ENCODE measurements at regions not wholly inside any gene's neighbourhood (a gene's known extent, or its start where the extent isn't known, plus 50 kb on each side); places are given as distances from the start of the nearest gene placed in this dataset.
A peak's percentile ranks its signal among the peaks of the same experiment; 100 is the strongest.

DNA sequence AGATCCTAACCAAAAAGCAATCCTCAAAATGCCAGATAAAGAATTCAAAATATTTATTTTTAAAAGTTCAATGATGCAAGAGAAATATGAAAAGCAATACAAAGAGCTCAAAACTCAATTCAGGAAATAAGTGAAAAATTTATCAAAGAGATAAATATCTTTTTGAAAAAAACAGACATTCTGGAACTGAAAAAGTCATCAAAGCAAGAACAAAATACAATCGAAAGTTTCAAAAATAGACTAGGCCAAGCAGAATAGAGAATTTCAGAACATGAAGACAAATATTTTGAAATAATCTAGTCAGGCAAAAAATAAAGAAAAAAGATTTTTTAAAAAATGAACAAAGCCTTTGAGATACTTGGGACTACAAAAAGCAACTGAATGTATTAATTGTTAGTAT lies 83.4 kb upstream of the STT3B start:
- no peak for DNase-seq (ENCODE audit: low read depth in 2 of 2)

DNA sequence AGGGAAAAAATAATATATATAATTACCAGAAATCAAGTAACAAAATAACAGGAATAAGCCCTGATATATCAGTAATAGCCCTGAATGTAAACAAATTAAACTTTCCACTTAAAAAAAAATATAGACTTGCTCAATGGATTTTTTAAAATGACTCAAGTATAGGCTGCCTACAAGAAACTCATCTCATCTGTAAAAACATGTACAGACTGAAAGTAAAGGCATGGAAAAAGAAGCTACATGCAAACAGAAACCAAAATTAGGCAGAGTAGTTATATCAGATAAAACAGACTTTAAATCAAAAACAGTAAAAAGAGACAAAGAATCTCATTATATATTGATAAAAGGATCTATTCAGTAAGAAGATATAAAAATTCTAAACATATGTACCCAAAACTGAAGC lies 82.4 kb upstream of the STT3B start:
- DNase-seq (ENCODE audit: low read depth in 2 of 2), result no peak

DNA sequence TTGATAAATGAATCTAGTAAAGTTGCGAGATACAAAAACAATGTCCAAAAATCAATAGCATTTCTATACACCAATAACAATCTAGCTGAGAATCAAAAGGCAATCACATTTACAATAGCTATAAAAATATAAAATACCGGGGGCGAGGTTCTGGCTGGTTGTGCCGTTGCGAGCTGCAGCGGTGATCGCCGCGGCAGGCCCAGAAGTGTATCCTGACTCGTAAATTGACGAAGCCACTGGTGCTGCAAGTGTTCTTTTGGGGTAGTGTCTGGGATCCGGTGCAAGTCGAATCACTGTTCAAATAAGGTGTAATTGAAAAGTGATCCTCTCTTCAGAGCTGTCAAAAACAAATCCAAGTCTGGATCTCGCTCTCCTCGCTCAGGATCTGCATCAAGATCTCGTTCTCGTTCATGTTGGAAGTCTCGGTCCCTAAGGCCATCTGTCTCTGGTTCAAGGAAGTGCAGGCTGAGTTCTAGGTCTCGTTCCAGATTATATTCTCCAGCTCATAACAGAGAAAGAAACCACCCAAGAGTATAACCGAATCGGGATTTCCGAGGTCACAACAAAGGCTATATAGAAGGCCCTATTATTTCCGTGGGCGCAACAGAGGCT lies 80.1 kb upstream of the STT3B start:
- DNase-seq (ENCODE audit: low read depth in 2 of 2), result no peak

DNA sequence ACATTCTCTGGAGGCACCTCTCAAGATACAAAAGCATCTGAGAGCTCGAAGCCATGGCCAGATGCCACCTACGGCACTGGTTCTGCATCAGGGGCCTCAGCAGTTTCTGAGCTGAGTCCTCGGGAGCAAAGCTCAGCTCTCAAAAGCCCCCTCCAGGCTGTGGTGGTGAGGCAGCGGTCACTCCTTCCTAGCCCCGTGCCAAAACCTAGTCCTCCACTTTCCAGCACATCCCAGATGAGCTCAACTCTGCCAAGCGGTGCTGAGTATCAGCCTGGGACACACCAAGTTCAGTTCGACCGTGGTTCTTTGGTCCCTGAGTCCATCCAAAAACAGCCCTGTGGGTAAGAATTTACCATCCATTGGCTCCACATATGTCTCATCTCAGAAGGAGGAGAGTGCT lies 79.3 kb upstream of the STT3B start:
- DNase-seq (ENCODE audit: low read depth in 2 of 2), result no peak

DNA sequence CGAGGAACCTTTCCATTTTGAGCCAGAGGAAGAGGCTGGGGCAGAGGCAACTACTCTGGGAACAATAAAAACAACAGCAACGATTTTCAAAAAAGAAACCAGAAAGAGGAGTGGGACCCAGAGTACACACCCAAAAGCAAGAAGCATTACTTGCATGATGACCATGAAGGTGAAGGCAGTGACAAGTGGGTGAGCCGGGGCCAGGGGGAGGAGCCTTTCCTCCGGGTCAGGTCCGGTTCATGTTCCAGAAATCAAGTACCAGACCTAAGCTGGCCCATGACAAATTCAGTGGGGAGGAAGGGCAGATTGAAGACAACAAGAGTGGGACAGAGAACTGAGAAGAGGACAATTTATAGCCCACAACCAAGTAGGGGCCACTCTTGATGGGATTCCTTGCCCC lies 77.2 kb upstream of the STT3B start:
- DNase-seq (ENCODE audit: low read depth in 2 of 2), result no peak

DNA sequence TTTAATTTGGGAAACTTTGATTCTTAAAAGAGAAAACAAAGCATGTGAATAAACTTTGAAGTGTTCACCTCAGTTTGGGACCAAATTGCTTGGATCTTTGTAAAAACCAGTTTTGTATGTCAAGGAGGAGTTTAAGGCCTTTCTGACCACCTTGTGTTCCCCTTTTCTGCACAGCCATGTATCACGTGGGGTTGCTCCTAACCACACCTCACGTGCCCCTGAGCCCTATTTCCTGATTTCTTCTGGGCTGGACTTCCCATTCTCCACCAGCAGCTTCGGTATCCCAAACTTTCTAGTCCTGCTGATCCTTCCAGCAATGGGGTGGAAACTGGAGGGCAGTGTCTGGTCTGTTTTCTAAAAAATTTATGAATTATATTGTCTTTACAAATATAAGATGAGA lies 76.4 kb upstream of the STT3B start:
- no peak for DNase-seq (ENCODE audit: low read depth in 2 of 2)

DNA sequence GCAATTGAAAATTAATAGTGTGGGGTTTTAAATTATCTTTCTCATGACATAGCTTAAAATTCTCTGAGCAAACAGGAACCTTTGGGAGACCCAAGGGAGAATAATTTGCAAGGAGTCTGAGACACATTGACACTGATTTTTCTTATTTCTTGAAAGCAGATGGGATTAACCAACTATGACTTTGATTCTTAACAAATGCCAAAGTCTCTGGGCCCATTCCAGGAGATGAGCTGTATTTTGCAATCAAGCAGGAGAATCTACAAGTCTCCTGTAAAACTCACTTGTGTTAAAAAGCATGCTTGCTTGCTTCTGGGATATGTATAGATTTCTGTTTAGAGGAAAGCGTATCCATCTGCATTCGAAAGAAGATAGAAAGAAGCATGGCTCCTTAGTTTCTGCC lies 71.3 kb upstream of the STT3B start:
- DNase-seq (ENCODE audit: low read depth in 2 of 2), result no peak

DNA sequence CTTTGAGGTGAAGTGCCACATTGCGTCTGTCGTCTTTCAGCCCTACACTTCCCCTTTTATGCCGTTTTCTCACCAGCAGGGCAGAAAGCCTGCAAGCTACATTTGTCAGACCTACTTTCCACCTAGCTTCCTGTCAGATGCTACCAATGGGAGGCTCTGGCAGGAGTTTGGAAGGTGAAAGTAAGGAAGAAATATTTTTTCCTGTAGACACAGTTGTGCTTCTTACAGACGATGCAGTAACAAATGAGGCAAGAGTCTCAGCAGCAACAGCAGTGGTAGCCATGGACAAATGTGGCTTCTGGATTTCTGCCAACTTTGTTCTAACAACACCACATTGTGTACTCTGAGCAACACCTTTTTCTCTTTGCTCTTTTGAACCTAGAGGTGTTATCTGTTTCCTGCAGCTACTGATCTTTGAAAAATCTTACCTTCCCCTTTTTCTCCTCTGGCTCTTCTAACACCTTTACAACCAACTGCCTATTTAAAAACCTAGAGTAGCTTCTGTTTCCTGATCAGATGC lies 70.6 kb upstream of the STT3B start:
- peak; percentile 33 to 82 for DNase-seq (ENCODE audit: low read depth in 2 of 2)

DNA sequence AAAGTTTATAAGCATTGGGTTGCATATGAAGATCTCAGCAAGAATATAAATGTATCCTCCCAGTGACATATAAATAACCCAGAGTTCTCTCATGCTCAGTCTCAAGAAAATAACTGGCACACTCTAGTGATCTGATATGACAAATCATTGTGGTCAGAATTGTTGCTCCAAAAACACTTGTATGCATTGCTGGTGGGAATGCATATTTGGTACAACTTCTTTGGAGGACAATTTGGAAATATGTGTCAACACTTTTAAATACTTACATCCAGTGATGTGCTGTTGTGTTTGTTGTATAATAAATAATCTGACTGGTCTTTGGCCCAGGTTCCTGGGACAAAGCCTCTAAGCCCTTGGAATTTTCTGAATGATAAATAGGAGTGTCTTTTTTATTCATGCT lies 66.7 kb upstream of the STT3B start:
- no peak for DNase-seq (ENCODE audit: low read depth in 2 of 2)

DNA sequence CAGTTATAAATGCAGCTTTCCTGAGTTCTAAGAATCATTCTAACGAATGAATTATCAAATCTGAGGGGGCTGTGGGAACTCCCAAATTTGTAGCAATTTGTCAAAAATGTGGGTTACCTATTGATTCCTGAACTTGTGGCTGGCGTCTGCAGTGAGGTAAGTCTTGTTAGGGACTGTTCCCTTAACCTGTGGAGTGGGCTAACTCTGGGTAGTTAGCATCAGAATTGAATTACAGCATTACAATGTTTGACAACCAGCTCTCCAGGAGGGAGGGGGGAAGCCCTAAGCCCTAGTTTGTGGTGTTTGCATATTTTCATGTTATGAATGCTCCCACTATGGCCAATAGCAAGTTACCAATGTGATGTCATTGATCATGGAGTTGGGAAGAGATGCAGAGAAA lies 65.9 kb upstream of the STT3B start:
- DNase-seq (ENCODE audit: low read depth in 2 of 2), result no peak

DNA sequence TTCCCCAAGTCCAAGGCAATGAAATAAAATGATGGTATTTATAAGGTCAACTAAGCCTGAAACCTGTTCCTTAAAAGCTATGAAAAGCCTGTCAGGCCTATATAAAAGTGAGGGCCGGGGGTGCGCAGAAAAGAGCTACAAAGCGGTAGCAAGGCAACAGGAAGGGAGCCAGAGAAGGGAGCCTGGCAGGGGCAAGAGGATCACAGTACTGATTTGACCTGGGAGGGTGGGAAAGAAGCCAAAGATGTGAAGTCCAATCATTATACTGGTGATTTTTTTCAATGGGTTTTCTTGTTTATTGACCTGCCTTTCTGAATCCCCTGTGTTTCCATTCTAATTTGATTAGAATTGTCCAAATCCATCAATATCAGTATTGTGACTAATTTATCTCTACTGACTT lies 64.3 kb upstream of the STT3B start:
- no peak for DNase-seq (ENCODE audit: low read depth in 2 of 2)

DNA sequence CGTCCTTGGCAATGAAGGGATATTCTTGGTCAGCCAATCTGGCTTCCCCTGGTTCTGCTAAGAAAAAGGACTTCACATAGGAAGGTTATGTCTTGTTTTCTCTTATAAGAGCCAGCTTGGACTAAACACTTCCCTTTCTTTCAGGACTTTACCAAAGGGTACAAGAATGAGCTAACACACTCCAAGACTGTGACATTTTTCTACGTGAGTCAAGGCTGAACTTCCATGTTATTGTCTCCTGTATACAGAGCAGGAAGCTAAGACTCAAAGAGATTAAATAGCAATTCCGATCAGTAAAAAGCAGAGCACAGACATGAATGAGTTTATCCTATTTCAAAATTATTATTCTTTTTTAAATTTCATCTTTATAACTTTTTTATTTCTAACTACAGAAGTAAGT lies 63.3 kb upstream of the STT3B start:
- peak in 1 of 2 donors; percentile 55 for DNase-seq (ENCODE audit: low read depth in 2 of 2)

DNA sequence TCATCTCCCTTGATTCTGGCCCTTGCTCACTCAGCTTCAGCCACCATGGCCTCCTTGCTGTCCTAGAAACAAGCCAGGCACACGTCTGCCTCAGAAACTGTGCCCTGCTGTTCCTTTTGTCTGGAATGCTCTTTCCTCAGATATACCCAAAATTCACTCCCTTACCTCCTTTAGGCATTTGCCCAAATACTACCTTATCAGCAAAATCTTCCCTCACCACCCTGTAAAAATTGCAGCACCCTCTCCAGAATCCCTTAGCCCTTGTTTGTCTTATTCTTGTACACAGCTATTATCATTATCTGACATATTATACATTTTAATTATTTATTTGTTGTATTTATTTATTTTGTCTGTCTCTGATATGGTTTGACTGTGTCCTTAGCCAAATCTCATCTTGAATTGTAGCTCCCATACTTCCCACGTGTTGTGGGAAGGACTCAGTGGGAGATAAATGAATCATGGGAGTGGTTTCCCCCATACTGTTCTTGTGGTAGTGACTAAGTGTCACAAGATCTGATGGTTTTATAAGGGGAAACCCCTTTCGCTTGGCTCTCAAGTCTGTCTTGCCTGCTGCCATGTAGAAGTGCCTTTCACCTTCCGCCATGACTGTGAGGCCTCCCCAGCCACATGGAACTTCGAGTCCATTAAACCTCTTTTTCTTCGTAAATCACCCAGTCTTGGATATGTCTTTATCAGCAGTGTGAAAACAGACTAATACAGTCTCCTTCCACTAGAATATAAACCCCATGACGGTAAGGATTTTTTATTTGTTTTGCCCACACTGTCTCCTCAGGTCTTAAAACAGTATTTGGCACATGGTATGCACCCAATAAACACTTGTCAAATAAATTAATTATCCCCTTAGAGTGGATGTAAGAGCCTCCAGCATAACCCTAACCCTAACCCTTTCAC lies 60.0 kb upstream of the STT3B start:
- peak in 1 of 2 donors; percentile 42 for DNase-seq (ENCODE audit: low read depth in 2 of 2)

DNA sequence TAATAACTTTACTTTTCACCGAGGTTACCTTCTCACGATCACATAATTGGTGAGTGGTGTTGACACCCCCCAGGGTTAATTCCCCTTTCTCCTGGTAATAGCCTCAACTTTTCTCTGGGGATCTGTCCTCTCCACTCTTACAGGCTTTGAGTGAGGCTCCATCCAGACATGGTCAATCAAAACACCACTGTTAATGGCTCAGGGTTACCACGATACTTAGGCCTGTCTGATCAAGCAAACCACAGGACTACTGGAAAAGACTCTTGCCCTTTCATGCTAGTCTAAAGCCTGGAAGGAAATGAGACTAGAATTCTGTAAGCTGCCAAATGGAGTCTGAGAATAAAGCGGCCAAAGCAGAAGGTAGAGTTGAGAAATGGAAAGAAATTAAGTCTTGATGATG lies 56.5 kb upstream of the STT3B start:
- DNase-seq (ENCODE audit: low read depth in 2 of 2), result no peak

DNA sequence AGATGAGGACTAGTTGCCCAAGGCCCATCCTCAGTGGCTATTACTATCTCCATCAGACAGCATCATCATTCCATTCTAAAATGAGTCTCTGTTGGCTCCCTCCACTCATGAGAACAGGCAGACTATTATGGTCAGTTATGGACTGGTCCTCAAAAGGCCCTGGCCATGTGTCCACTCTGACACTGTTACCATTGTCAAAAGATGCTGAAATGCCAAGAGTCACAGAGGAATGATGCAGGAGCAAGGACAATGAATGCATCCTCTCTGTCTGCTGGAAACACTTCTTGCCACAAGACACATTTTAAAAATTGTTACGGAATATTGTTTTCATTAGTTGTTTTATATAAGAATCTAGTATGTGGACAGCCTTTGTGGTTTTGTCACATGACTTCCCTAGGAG lies 53.3 kb upstream of the STT3B start:
- DNase-seq (ENCODE audit: low read depth in 2 of 2), result no peak

DNA sequence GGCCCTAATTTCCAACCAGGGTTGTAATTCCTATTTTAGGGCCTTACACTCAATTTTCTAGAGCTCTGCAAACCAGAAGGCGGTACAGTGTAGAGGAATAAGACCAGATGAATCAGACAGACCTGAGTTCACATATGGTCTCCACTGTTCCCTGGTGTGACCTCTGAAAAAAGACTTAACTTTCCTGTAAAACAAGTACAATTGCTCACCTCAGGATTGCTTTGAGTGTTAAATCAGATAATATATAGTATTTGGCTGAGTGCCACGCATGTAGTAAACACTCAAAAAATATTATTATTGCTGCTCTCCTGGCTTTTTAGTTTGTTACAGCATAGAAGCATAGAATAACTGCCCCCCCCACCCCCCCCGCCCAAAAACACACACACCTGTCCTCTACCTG lies 51.0 kb upstream of the STT3B start:
- DNase-seq (ENCODE audit: low read depth in 2 of 2), result no peak

DNA sequence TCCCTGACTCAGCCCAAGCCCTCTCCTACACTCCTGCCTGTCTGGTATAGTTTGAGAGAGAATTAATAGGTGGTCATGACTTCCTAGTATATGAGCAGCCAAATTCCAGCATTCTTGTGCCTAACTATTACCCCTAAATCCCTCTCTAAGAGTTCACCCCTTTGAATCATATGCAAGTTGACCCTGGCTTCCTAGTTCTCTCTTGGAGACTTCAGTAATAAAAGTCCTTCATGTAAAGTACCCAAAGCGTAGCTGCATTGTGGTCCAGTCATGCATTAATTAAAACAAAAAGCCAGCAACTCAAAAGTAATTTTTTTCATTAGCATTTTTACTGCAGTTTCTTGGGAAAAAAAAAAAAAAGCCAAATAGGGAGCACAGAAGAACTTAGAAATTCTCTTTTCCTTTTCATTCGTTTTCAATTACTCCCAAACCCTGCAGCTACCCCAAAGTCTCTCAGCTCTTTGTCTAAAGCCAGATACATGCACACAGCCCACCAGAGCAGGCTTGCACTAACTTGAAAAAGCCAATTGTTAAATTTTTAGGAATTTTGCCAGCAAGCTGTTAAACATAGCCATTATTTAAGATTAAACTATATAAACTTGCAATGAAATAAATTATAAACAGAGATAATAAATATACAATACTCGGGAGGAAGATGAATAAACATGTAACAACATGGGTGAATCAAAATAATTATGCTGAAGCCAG lies 50.1 kb upstream of the STT3B start:
- DNase-seq (ENCODE audit: low read depth in 2 of 2), result no peak

Data from lung microvascular endothelial cell (primary cell).